Sigmoid colon (tissue), 4 donors: ENCODE measurements at regions not wholly inside any gene's neighbourhood (a gene's known extent, or its start where the extent isn't known, plus 50 kb on each side); places are given as distances from the start of the nearest gene placed in this dataset.

Source experiments
- EP300 ChIP-seq, 4 donors: sonication (generic); formaldehyde crosslinking; IDR thresholded peaks; one replicate each; pipeline ENCODE4 v1.6.1; 2017; ENCODE audit warnings: antibody characterized with exemption in 4 of 4
- POLR2A ChIP-seq, 2 donors: fragments of 450-650 bp; IDR thresholded peaks; one replicate each; pipeline ENCODE4 v1.6.1; 2016; ENCODE audit warnings: antibody characterized with exemption in 2 of 2, mild to moderate bottlenecking in 2 of 2, moderate library complexity in 2 of 2
- POLR2AphosphoS5 ChIP-seq, 4 donors: sonication (generic); formaldehyde crosslinking; IDR thresholded peaks; one replicate each; pipeline ENCODE4 v1.6.1; 2017; ENCODE audit warnings: antibody characterized with exemption in 4 of 4
- TF ChIP-seq, protein P1 (sequence below), 4 experiments: fragments of 450-650 bp in 3 of 4; fragments of 200-600 bp in 1 of 4; IDR thresholded peaks; one replicate each; pipeline ENCODE4 v1.5.1; 2016 to 2019; ENCODE audit warnings: antibody characterized with exemption in 4 of 4, mild to moderate bottlenecking in 3 of 4, moderate library complexity in 2 of 4

DNA sequence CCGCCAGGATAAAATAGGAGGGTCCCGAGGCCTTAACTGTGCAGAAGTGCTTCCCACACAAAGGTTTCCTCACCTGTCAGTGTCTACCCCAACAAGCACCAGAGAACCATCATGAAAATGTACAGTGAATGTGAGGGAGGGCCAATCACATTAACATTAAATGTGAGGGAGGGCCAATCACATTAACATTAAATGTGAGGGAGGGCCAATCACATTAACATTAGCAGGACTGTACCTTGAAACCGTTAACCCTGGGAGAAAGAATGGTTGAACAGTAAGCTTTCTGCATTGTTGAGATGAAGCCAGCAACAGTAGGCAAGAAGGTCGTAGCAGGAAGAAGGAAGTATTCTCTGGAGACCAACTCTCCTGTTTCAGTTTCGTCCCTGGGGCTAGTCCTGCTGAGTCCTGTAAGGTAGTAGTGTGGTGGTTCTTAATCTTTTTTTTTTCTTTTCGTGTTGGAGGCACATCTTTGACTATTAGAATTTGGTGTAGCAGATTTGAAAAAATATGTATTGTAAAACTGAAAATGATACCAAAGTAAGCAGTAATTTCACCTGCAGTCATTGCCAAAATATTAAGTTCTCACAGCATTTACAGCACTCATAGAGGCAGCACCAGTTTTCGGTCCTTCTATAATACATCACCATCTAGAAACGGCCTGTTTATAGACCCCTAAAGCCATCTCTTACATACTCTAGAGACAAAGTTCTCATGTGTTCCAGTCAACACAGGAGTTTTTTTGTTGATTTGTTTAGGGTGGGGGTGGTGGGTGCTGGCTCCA lies 98.6 kb upstream of the PPP2R5A start:
- TF ChIP-seq POLR2A (IDR thresholded peaks at IDR 0.05), result no peak
- no peak for TF ChIP-seq POLR2AphosphoS5 (IDR thresholded peaks at IDR 0.05)
- TF ChIP-seq, protein P1, sequence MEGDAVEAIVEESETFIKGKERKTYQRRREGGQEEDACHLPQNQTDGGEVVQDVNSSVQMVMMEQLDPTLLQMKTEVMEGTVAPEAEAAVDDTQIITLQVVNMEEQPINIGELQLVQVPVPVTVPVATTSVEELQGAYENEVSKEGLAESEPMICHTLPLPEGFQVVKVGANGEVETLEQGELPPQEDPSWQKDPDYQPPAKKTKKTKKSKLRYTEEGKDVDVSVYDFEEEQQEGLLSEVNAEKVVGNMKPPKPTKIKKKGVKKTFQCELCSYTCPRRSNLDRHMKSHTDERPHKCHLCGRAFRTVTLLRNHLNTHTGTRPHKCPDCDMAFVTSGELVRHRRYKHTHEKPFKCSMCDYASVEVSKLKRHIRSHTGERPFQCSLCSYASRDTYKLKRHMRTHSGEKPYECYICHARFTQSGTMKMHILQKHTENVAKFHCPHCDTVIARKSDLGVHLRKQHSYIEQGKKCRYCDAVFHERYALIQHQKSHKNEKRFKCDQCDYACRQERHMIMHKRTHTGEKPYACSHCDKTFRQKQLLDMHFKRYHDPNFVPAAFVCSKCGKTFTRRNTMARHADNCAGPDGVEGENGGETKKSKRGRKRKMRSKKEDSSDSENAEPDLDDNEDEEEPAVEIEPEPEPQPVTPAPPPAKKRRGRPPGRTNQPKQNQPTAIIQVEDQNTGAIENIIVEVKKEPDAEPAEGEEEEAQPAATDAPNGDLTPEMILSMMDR (IDR thresholded peaks at IDR 0.05), result no peak
- TF ChIP-seq EP300 (IDR thresholded peaks at IDR 0.05), result no peak
